Endothelial cell of umbilical vein (primary cell): ENCODE measurements at regions not wholly inside any gene's neighbourhood (a gene's known extent, or its start where the extent isn't known, plus 50 kb on each side); places are given as distances from the start of the nearest gene placed in this dataset.

Source experiments
- BruUV-seq: library from RNA; stranded (reverse); fragments of 400-500 nt; replicated peaks from 2 replicates; lab custom pipeline; 2021; lab: Mats Ljungman, UMichigan
- CTCF ChIA-PET: fragments of 300-600, 350-600 bp; sonication (Branson Sonifier 250); formaldehyde crosslinking; loops from one replicate; lab custom pipeline; 2021; ENCODE audit warnings: antibody characterized with exemption, inconsistent platforms; lab: Charles Lee
- POLR2A ChIA-PET: fragments of 300-600, 350-600 bp; sonication (Branson Sonifier 250); formaldehyde crosslinking; loops from one replicate; lab custom pipeline; 2021; ENCODE audit warnings: antibody characterized with exemption, inconsistent platforms; lab: Charles Lee
- DNase-seq: peaks from one replicate; pipeline ENCODE4 v3.0.0-alpha.2; 2011; ENCODE audit warnings: low read depth, low spot score
- FAIRE-seq: peaks from 2 replicates; lab custom pipeline; 2011; peaks lifted over from hg19 to GRCh38; lab: Jason Lieb, UNC
- H2AFZ ChIP-seq: 2 replicates; pipeline ENCODE4 v1.6.0; 2012; ENCODE audit warnings: low read depth, low read length, control low read depth, inconsistent platforms
- H3K27ac ChIP-seq: 2 replicates; pipeline ENCODE4 v1.5.1; 2011; ENCODE audit warnings: low read depth, mild to moderate bottlenecking, control low read depth, low read length, moderate library complexity; ENCODE audit not compliant: insufficient read depth
- H3K27me3 ChIP-seq, 2 experiments: 2 replicates each; pipeline versions ENCODE4 v1.6.0 to v1.6.1; 2011; ENCODE audit warnings: low read length in 2 of 2, mixed read lengths in 1 of 2; ENCODE audit not compliant: control insufficient read depth in 2 of 2, insufficient read depth in 2 of 2
- H3K36me3 ChIP-seq, 2 experiments: 2 replicates in 1 of 2; 3 replicates in 1 of 2; pipeline ENCODE4 v1.5.1; 2011; ENCODE audit warnings: low read length in 2 of 2, mild to moderate bottlenecking in 1 of 2, moderate library complexity in 1 of 2; ENCODE audit not compliant: control insufficient read depth in 2 of 2, insufficient read depth in 2 of 2; ENCODE audit errors: extremely low read depth in 1 of 2
- H3K4me1 ChIP-seq: 3 replicates; pipeline ENCODE4 v1.5.1; 2011; ENCODE audit warnings: mild to moderate bottlenecking, low read length; ENCODE audit not compliant: control insufficient read depth, insufficient read depth; ENCODE audit errors: extremely low read depth
- H3K4me2 ChIP-seq: 2 replicates; pipeline ENCODE4 v1.6.1; 2011; ENCODE audit warnings: low read length, control low read depth, mixed read lengths; ENCODE audit not compliant: insufficient read depth
- H3K4me3 ChIP-seq, 3 experiments: fragments of 200-600 bp in 1 of 3; sonication (generic), shearing (Covaris generic) in 1 of 3; replicated peaks in 1 of 3; 2 replicates each; pipeline ENCODE4 v1.5.1; 2011 to 2016; ENCODE audit warnings: control low read depth in 3 of 3, low read length in 3 of 3, mild to moderate bottlenecking in 2 of 3, inconsistent platforms in 1 of 3, low read depth in 1 of 3, moderate library complexity in 1 of 3; ENCODE audit not compliant: insufficient read depth in 1 of 3
- H3K79me2 ChIP-seq: 2 replicates; pipeline ENCODE4 v1.6.0; 2012; ENCODE audit warnings: low read length, inconsistent platforms; ENCODE audit not compliant: control insufficient read depth, insufficient read depth
- H3K9ac ChIP-seq: replicated peaks from 2 replicates; pipeline ENCODE3; 2011; ENCODE audit warnings: low read length, control low read depth; ENCODE audit not compliant: insufficient read depth; ENCODE audit errors: extremely low read depth
- H3K9me1 ChIP-seq: replicated peaks from 3 replicates; pipeline ENCODE4 v1.6.0; 2011; ENCODE audit warnings: mild to moderate bottlenecking, low read length; ENCODE audit not compliant: control insufficient read depth, insufficient read depth; ENCODE audit errors: extremely low read depth
- H3K9me3 ChIP-seq: replicated peaks from 2 replicates; pipeline ENCODE4 v1.5.1; 2012; ENCODE audit warnings: low read length, inconsistent platforms; ENCODE audit not compliant: control insufficient read depth, insufficient read depth
- H4K20me1 ChIP-seq: replicated peaks from 2 replicates; pipeline ENCODE3; 2011; ENCODE audit warnings: mild to moderate bottlenecking, low read length; ENCODE audit not compliant: control insufficient read depth, insufficient read depth; ENCODE audit errors: extremely low read depth
- EZH2 ChIP-seq: IDR thresholded peaks from 2 replicates; pipeline ENCODE4 v1.6.1; 2012; ENCODE audit warnings: borderline replicate concordance, low read depth, mild to moderate bottlenecking, moderate library complexity, low read length, inconsistent platforms; ENCODE audit not compliant: severe bottlenecking
- FOS ChIP-seq: IDR thresholded peaks from 2 replicates; pipeline ENCODE4 v1.6.1; 2011; ENCODE audit warnings: mild to moderate bottlenecking, low read length, moderate library complexity, borderline replicate concordance; ENCODE audit not compliant: insufficient read depth
- GATA2 ChIP-seq: IDR thresholded peaks from 2 replicates; pipeline ENCODE4 v1.7.0; 2011; ENCODE audit warnings: low read depth, mild to moderate bottlenecking, moderate library complexity, mixed read lengths, low read length; ENCODE audit not compliant: insufficient read length, insufficient read depth
- JUN ChIP-seq: IDR thresholded peaks from 2 replicates; pipeline ENCODE4 v1.6.1; 2011; ENCODE audit warnings: borderline replicate concordance, low read depth; ENCODE audit not compliant: insufficient read length, insufficient read depth
- MAX ChIP-seq: IDR thresholded peaks from 2 replicates; pipeline ENCODE4 v1.6.1; 2011; ENCODE audit not compliant: insufficient read depth, insufficient read length
- MYC ChIP-seq: IDR thresholded peaks from one replicate; pipeline ENCODE4 v1.6.1; 2011; ENCODE audit warnings: mild to moderate bottlenecking, low read depth, low read length
- POLR2A ChIP-seq: IDR thresholded peaks from 2 replicates; pipeline ENCODE4 v1.6.1; 2012; ENCODE audit warnings: low read depth, mild to moderate bottlenecking, control low read depth, low read length
- POLR2AphosphoS5 ChIP-seq: IDR thresholded peaks from 2 replicates; pipeline ENCODE4 v1.6.1; 2012; ENCODE audit warnings: low read depth, mild to moderate bottlenecking, control low read depth, low read length, moderate library complexity; ENCODE audit not compliant: insufficient read depth
- dilution Hi-C: fragments of 300-500 bp; cut with MboI; formaldehyde crosslinking; loops from one replicate; pipeline ENCODE4 v1.15.0; 2019; ENCODE audit warnings: low sequenced_read_pairs; ENCODE audit not compliant: extremely low pct_ligation_motif_present
- intact Hi-C: fragments of 100-400 bp; cut with micrococcal nuclease; formaldehyde crosslinking; loops from one replicate; pipeline ENCODE4 v1.10.0; 2022
- TF ChIP-seq, protein P1 (sequence below), 2 donors: IDR thresholded peaks; 1 replicate in 1 of 2; 2 replicates in 1 of 2; pipeline ENCODE4 v1.5.1; 2011; ENCODE audit warnings: low read length in 2 of 2, mild to moderate bottlenecking in 2 of 2, moderate library complexity in 2 of 2, control low read depth in 1 of 2, inconsistent platforms in 1 of 2, low read depth in 1 of 2; ENCODE audit not compliant: insufficient read depth in 1 of 2; ENCODE audit errors: extremely low read depth in 1 of 2

DNA sequence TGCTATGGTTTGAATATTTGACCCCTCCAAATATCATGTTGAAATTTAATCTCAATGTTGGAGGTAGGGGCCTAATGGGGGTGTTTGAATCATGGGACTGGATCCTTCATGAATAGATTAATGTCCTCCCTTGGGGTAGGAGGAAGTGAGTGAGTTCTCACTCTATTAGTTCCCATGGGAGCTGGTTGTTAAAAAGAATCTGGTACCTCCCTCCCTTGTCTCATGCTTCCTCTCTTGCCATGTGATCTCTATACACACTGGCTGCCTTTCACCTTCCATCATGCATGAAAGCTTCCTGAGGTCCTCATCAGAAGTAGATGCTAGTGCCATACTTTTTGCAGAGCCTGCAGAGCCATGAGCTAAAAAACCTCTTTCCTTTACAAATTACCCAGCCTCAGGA is 177.7 kb upstream of the MCTP2 start:
- H3K27ac ChIP-seq, result no peak overlapping the region
- POLR2A ChIA-PET, result no interaction called here
- H3K4me2 ChIP-seq, result no peak overlapping the region
- FAIRE-seq (no peak), DNase-seq (no peak)
- BruUV-seq, result no TSS peak
- TF ChIP-seq EZH2 (no peak), POLR2AphosphoS5 (no peak), FOS (no peak)
- H3K9me1 ChIP-seq, result peaks cover 2% of the 10 kb centered on the region
- CTCF ChIA-PET, result no interaction called here
- no peaks in the 10 kb centered on the region for H3K27me3 ChIP-seq
- H3K36me3 ChIP-seq, result no peaks in the 10 kb centered on the region
- H2AFZ ChIP-seq, result no peak overlapping the region
- H3K9ac ChIP-seq, result no peak overlapping the region
- no peak overlapping the region for H3K4me3 ChIP-seq
- no peaks in the 10 kb centered on the region for H3K4me1 ChIP-seq
- H3K79me2 ChIP-seq, result no peaks in the 10 kb centered on the region
- no peaks in the 10 kb centered on the region for H4K20me1 ChIP-seq
- intact Hi-C loops (no loop called here), dilution Hi-C loops (no loop called here)
- H3K9me3 ChIP-seq, result no peaks in the 10 kb centered on the region

GRCh38 chr15:94052711-94053110 is 178.7 kb upstream of the MCTP2 start:
- dilution Hi-C loops (no loop called here), intact Hi-C loops (no loop called here)
- Histone ChIP-seq H3K27ac (no peak overlapping the region), H2AFZ (no peak overlapping the region), H3K4me1 (no peaks in the 10 kb centered on the region), H3K79me2 (no peaks in the 10 kb centered on the region), H3K36me3 (no peaks in the 10 kb centered on the region), H3K4me3 (no peak overlapping the region), H4K20me1 (no peaks in the 10 kb centered on the region), H3K9me1 (peaks cover 2% of the 10 kb centered on the region), H3K4me2 (no peak overlapping the region), H3K27me3 (no peaks in the 10 kb centered on the region), H3K9ac (no peak overlapping the region), H3K9me3 (no peaks in the 10 kb centered on the region)
- no peak for TF ChIP-seq EZH2
- no peak for TF ChIP-seq FOS
- no peak for TF ChIP-seq GATA2
- no peak for TF ChIP-seq JUN
- TF ChIP-seq POLR2AphosphoS5, result no peak
- TF ChIP-seq POLR2A, result no peak
- TF ChIP-seq, protein P1, sequence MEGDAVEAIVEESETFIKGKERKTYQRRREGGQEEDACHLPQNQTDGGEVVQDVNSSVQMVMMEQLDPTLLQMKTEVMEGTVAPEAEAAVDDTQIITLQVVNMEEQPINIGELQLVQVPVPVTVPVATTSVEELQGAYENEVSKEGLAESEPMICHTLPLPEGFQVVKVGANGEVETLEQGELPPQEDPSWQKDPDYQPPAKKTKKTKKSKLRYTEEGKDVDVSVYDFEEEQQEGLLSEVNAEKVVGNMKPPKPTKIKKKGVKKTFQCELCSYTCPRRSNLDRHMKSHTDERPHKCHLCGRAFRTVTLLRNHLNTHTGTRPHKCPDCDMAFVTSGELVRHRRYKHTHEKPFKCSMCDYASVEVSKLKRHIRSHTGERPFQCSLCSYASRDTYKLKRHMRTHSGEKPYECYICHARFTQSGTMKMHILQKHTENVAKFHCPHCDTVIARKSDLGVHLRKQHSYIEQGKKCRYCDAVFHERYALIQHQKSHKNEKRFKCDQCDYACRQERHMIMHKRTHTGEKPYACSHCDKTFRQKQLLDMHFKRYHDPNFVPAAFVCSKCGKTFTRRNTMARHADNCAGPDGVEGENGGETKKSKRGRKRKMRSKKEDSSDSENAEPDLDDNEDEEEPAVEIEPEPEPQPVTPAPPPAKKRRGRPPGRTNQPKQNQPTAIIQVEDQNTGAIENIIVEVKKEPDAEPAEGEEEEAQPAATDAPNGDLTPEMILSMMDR (IDR thresholded peaks at IDR 0.05; ENCODE audit: extremely low read depth in 1 of 2, insufficient read depth in 1 of 2, low read depth in 1 of 2, low read length in 2 of 2), result no peak
- no peak for TF ChIP-seq MYC
- no peak for TF ChIP-seq MAX
- CTCF ChIA-PET, result no interaction called here
- DNase-seq, result no peak
- no peak for FAIRE-seq
- BruUV-seq, result no TSS peak
- POLR2A ChIA-PET, result no interaction called here
